HG02588 (cell line): ENCODE measurements at regions not wholly inside any gene's neighbourhood (a gene's known extent, or its start where the extent isn't known, plus 50 kb on each side); places are given as distances from the start of the nearest gene placed in this dataset.

Source experiments
- ATAC-seq: cut with Tn5 transposase; IDR thresholded peaks from one replicate; pipeline ENCODE4 v1.9.1; 2021; ENCODE audit warnings: mild to moderate bottlenecking, moderate library complexity; ENCODE audit not compliant: unreplicated experiment

DNA sequence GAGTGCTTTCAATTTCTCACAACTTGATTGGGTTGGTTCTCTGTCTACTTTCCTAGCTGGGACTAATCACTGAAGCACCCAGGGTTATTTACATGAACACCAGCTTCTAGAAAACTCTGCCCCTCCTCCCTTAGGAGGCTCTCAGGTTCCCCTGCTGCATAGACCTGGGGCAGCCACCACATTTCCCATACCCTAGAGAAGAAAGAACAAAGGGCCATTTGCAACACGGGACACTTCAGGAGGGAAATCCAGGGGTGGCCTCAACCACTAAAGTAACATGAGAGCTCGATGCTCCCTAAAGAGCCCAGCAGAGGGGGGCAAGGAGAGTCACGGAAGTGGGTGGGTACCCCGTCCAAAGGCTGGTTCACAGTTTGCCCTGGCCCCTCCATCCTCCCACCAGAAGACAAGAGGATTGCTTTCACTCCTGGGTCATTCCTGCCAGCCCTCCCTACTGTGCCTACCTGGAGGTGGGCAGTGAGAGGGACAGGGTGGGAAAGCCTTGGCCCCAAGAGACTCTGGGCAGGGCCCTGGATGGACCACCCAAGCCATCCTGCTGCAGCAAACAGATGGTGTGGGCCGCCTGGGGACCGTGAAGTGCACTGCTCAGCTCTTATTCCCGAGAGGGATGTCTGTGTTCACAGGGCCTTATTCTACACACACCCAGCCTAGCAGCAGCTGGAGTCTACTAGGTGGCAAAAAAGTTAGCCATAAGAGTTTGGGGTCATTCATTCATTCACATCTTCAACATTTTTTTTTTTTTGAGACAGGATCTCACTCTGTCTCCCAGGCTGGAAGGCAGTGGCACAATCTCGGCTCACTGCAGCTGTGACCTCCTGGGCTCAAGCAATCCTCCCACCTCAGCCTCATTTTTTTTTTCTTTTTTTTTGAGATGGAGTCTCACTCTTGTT is 392.1 kb downstream of the SOX9 start:
- ATAC-seq, result peak; percentile 26

DNA sequence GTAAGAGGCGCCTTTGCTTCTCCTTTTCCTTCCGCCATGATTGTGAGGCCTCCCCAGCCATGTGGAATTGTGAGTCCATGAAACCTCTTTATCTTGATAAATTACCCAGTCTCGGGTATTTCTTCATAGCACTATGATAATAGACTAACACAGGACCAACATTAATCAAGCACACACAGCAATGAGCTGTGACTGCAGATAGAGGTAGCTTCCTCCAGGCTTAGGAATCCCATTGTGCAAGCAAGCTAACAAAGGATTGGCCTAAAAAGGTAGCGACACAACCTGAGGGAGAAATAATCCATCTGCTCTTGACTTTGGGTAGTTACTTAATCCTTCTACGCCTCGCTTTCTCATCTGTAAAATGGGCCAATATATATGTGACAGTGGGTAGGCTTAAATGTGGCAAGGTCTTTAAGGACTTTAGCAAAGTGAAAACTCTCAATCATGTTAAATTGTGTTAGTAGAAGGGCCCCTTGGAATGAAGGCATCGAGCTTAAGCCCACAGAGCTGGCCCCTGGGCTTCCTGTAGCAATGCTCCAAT is 393.6 kb downstream of the SOX9 start:
- no peak for ATAC-seq

DNA sequence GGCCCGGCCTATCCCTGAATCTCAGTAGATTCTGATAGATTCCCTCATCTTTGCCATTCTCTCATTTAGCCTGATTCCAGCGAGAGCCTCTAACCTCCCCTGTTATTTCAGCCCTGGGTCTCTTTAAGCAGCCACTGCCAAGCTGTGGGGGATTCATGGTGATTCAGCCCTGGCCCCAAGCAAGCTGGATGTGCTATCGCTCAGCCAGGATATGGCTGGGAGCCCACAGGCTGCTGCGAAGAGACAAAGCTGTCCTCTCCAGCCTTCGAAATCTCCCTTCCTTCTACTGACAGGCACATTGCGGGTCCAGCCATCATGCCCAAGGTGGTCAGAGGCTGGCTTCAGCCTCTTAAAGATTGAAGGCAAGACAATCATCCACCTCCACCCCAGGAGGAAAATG is 394.1 kb downstream of the SOX9 start:
- ATAC-seq, result no peak

DNA sequence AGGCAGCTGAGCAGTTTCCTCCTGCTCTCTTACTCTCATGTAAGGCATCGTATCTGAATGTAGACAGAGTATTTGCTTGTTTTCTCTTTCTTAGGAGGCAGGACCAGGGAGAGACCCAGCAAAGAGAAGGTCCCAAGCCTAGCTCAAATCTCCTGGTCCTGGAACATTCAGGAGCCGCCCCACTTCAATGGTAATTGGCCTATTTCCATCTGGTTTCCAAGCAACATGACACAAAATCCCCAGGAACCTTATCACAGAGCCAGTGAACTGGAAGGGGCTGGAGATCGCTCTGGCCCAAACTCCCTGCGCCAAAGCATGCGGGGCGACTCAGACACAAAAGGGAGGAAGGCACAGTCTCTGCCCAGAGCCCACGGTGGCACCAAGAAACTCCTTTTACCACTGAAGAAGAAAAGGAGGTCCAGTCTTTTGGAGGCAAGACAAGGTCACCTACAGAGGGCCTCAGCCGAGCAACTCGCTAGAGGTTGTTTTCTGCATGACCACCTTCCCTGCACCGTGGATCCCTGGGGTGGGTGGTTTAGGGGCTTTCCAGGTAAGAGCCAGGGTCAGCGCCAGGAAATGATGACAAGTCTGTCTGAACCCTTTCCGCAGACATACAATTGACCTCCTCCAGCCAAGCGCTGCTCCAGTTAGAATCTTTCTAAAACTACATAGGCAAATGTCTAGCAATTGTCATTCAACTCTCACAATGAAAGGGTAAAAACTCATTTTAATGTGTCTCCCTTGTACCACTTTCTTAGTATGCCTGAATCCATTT is 394.7 kb downstream of the SOX9 start:
- no peak for ATAC-seq

DNA sequence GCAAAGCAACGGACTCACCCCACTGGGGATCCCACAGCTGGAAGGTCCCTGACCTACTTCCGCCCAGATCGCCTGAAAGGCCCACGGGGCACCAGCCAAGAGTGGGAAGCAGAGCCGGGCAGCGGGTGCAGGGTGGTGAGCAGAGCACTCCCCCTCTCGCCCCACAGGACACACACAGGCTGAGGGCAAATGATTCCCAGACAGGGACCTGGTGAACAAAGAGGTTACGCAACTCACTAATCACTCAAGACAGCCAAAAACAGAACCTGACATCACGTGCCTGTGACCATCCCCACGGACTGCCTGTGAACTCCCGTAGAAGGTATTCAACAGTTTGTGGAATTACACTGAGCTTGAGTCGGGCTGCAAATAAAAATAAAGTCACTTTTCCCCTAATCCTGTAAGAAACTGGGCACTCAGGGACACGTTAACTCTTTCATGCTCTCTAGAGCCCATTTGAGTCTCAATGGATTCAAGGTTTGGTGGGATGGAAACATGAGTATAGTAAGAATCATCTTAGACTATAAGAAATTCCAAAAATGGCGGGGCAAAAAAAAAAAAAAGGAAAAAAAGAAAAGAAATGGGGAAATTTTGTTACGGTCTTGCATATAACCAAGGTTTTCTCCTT is 396.1 kb downstream of the SOX9 start:
- no peak for ATAC-seq

DNA sequence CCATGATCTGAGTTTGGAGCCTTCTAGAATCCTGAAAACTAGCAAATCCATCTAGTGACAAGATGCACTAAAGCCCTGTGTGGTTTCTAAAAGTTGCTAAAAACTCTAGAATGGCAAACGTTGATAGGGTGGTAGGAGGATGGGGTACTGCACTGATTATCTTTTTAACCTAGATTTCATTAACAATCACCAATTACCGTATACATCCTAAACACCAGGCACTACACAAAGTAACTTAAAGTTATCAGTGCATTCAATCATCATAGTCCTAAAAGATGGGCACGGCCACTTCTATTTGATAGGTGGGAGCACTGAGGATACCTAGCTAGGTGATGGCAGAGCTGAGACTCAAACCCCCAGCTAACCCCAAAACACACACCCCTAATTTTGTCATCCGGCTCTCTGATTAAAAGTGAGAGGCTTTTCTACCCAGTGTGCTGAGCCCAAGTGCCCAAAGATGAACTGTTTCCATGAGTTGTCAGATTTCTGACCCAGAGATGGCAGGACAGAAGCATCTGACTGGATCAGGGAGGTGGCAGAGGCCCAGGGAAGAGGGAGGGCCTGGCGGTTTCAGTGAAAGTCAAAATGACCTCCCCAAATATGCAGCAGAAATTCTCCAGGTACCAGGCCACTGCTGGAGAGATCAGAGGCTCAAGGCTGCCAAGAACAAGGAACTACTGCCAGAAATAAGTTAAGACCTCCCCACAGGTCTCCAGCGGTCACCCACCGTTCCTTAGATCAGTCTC is 396.8 kb downstream of the SOX9 start:
- no peak for ATAC-seq

DNA sequence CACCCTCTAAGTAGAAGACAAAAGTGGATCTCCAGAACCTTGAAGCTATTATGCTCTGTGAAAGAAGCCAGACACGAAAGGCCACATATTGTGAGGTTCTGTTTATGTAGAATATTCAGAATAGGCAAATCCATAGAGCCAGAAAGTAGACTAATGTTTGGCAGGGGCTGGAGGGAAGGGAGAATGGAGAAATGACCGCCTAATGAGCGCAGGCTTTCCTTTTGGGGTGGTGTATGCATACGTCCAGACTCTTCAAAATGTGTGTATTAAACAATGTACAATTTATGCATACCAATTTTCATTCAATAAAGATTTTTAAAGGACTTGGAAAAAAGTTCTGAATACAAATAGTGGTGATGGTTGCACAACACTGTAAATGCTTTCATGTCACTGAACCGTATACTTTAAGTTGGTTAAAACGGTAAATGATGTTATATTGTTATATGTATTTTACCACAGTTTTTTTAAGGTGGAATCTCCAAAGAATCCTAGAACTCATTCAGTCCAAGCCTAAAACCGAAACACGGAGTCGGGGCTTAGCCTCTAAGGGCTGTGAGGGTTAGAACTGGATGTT is 397.4 kb downstream of the SOX9 start:
- no peak for ATAC-seq

DNA sequence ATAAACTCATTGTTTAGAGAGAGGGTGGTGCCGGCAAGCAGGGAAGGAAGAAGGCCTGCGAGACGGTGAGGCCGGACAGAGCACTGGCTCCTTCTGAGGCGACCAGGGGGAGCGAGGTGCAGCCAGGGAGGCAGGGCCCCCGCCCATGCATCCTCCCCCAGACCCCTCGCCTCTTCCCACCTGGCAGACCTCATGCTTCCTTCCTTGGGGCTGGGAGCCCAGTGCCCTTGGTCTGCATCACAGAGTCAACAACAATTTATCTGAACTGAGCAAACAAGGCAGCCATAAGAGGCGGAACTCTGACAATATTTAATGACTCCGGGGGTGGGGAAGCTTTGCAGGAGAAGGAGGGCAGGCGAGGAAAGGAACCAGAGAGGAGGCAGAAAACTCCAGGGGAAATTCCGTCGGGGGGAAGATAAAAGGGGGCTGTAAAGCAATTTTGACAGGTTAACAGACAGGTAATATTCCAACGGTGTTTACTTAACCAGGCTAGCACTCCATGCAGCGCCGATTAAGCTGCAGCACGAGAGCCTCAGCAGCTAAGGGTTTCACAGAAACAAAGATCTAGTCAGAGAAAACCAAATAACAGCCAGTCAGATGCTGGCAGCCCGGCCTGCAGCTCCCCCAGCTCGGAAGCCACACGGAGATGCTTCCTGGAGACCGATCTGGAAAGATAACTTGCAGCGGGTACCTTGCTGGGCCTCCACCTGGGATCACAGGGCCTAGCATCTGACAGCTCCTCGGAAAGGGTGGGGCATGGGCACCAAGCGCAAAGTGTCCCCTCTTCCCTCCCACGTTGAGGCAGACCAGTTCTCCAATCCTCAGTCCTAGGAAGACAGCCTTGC is 398.2 kb downstream of the SOX9 start:
- no peak for ATAC-seq

DNA sequence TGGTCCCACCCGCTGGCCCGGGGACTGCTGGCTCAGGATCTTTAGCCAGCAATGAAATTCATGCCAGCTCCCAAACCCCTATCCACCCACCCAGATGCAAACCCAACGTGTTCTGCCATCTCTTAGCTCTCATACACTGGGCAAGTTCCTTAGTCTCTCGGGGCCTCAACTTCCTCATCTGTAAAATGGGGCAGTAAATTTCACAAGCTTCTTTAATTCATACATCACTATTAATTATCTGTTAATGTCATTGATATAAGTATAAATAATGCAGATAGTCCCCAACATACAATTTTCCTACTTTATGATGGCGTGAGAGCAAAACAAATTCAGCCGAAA is 398.7 kb downstream of the SOX9 start:
- no peak for ATAC-seq

DNA sequence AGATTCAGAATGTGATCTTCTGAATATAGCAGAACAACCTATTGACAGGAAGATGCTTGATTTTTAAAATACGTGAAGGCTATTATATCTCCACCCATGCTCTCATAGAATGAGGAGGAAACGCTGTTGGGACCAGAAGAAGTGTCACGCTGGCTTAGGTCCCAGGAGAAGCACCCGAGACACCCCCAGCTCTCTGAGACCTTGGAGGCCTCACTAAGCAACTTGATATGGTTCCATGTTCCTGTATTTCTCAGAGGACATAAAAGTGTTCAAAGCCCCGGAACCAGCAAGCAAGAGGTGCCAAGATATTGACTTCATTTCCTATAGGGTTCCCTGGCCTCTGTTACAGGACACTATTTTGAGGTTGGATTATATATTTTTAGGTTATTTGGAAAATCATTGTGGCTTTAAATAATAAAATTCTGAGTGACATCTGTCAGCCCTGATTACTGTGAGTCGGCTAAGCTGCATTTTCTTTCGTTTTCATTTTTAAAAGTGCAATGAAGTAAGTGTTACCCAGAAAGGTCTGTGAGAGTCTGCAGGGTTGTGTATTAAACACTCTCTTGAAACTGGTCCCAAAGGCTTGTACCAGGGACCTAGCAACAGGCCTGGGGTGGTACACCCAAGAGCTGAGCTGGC is 400.0 kb downstream of the SOX9 start:
- no peak for ATAC-seq

DNA sequence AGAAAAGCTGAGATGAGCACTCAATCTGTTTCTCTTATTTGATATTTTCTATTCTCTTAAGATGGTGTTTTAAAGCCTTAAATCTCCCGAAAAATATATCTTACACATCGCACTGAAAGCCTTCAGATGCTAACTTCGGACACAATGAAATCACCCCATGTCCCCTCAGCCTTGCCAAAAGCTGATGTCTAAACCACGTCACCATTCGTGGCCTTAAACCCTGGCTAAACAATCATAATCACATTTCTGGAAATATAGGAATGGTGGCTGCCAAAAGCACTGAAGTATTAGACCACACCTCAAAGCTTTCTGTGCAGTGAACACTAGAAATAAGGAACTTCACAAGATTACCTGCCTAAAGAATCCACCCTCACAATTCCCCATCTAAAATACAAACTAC is 402.7 kb downstream of the SOX9 start:
- no peak for ATAC-seq

DNA sequence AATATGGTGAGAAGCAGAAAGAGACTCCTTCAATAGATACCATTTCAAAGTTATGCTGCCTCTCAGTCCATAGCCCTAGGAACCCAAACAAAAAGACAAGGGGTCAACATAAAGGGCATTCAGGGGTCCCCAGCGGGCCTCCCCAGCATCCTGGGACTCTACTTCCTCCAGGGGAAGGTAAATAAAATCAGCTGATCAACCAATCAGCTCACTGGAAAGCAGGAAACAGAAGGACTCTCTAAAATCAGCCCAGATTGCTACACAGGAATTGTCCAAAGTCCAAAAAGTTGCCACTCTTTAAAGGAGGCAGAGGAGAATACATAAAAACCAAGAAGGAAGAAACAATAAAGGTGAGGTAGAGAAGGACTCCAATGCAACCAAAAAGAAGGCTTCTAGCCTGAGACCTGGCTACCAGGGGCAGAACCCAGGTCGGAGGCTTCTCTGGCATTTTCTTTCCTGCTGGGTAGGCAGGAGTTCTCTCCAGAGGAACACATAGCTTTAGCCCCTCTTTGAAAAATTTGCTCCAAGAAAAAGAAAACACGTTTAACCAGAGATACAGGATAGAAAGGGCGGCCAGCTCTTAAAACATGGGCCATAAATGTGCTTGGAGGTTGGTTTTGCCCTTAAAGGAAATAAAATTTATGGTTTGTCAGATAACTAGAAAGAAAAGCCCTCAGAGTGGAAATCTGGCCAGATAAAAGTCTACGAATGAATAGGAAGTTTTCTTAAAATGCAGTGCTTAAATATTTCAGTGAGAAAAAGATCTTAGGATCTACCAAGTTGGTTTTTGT is 404.6 kb downstream of the SOX9 start:
- ATAC-seq, result no peak

DNA sequence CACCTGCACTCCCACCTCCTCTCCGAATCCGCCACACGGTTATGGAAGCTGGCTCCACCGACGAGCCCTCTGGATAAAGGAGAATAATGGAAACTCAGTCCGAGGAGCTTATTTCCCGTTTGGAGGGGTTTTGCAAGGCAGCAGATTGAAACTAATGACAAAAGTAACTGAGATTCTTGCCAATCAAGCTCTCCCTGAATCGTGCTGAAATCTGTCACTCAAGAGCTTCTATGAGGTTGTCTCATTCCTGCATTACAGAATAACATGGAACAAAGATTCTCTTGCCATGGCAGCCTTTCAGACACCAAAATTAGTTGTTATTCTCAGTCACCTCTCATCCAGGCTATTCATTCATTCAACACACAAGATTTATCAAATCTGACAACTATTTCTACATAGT is 405.9 kb downstream of the SOX9 start:
- ATAC-seq, result no peak

DNA sequence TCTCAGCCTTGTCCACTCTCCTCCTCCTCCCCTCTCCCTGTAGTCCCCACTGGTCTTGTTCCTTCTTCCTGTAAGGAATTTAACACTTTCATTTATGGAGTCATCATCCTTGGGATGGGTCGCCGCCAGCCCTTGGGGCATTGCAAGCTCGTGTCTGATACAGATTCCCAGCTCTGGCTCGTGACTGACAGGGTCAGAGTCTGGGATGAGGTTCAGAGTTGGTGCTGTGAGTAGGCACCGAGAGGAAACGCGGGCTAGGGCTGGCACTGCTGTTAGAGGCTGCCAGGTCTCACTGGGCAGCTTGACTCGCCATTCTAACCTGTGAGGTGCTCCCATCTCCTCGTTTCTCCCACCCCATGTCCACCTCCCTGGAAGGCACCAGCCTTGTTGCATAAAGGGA is 407.0 kb downstream of the SOX9 start:
- ATAC-seq, result no peak

DNA sequence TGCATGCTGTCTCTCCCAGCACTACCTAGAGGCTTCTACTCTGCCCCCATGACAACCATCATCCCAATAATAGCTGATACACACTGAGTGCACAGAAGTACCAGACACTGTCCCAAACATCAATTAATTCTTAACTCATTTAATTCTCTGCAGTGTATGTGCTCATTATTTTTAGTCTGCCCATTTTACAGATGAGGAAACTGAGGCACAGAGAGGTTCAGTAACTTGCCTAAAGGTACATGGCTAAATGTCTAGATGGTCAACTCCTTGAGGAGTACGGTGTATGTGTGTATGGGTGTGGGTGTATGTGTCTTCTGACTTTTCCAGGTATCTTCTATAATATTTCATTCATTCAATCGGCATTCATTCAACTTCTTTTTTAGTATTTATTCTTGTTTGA is 407.9 kb downstream of the SOX9 start:
- ATAC-seq, result no peak

DNA sequence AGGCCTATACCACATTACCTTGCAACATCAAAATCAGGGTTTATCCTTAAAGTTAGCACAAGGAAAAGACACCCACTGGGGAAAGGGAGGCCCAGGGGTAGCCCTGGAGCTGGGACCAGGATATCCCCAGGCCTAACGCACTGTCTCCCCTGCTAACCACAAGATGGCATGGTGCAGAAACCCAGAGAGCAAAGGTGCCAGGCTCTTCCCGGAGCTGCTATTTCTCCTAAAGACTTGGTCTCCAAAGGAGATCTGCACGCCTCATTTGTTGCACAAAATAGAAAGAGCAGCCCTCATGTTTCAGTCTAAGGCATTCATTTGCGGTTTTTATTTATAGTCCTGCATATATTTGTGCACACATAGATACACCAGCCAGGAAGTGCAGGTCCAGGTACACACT is 408.6 kb downstream of the SOX9 start:
- ATAC-seq, result no peak

DNA sequence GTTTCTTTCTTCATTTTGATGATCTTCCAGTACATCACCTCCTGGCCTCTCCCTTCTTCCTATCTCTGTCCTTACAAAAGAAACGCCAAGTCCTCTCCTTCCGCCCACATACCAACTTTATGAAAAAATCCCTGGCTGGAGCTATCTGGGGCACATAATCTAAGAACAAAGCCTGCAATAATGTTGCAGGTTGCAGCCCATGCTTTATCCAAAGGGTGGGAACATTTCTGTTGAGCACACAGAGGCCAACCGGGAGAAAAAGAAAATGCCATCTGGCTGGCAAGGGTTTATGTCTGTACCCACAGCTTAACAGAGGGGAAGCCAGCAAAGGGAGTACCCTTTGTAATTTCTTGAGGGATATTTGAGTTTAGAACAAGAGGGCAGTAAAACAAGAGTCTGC is 409.6 kb downstream of the SOX9 start:
- no peak for ATAC-seq

DNA sequence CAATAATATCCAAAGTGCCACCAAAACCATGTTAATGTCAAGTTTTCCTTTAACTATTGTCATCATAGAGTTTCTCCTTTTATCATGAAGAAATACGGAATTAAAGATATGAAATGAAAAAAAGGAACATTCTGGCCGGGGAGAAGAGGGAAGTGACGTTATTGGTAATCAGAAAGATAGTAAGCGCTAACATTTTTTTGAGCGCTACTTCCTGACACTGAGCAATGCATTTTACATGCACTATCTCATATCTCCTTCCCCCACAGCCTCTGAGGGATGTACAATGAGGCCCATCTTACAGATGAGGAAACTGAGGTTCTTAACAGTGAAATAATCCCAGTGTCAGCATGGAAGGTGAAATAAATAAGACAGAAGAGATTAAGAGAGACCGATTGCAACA is 410.9 kb downstream of the SOX9 start:
- no peak for ATAC-seq
